ENCODE measurements at regions not wholly inside any gene's neighbourhood (a gene's known extent, or its start where the extent isn't known, plus 50 kb on each side); places are given as distances from the start of the nearest gene placed in this dataset.
"Not testable (repeated sequence)": the region's sequence is repeated elsewhere in the genome, so short reads cannot be mapped to it uniquely, and the experiment has no call there.

- DNase-seq (ENCODE audit: low read depth), result peak; percentile 56
These were observed 132.2 kb downstream of the GPX5 start for GRCh38 chr6:28657769-28658465.

DNA sequence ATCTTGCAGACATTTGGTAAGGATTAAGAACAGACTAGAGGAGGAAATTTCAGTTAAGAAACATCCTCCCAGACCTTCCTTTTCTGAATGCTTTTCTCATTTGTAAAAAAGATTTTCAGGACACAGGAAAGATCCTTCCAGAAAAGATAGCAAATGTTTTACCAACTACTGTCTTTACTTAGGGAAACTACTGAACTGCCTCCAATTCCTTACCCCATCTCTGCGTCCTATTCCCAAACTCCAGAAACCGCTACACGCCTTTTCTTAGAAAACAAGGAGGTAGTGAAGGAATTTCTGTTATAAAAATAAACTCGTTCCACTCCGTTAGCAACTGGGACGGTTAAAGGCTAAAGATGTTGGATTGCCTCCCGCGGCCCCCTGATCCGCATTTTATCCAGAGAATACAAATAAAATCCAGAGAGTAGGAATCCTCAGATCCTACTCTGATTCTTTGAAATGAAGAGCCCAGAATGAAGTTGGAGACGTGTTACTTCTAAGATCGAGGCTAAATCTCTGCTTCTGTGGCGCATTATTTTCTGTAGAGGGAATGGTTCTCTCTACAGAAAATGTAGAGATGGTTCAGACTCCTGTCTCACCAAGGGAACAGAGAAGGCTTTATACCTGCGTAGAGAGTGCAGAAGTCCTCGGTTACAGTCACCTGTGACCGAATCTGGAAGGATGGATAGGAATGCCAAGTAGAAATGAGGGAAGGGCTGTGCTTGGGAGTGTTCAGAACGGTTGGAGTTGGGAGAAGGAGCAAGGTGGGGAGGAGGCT, 133.0 kb downstream of the GPX5 start:
- DNase-seq (ENCODE audit: low read depth), result no peak

DNA sequence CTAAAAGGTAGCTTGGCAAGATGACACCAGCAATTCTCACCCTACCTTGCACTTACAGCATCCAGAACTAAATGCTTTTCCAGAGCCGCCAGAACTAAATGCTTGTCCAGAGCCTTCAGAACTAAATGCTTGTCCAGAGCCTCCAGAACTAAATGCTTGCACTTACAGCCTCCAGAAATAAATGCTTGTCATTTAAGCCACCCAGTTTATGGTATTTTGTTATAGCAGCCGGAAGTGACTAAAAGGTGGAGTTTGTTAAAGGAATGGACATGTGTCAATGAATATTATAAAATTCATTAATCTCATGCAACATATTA, 133.5 kb downstream of the GPX5 start:
- DNase-seq (ENCODE audit: low read depth), result no peak

GRCh38 chr6:28661097-28661713, 135.5 kb downstream of the GPX5 start:
- no peak for DNase-seq (ENCODE audit: low read depth)

DNA sequence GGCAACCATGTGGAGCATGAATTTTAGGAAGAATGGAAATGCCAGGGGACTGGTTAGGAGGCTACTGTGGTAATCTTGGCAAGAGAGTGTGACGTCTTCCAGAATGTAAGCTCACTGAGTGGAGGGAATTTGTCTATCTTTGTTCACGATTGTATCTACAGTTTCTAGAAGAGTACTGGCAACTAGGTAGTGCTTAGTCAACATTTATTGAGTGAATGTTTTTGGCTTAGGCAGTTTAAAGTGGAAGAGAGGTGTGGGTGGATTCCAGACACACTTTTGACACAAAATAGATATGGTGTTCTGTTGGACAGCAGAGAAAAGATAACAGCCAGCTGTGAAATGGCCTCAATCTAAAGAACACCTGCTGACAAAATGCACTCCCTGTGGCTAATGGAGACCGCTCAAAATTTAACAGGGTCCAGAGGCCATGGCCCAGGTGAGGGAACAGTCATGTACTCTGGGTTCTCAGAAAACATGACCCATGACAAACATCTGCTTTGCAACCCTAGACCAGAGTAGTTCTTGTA, 139.3 kb downstream of the GPX5 start:
- DNase-seq (ENCODE audit: low read depth), result no peak

- no peak for DNase-seq (ENCODE audit: low read depth)
These were observed 147.7 kb downstream of the GPX5 start for GRCh38 chr6:28673417-28673786.

- DNase-seq (ENCODE audit: low read depth), result peak; percentile 52
These were observed 148.3 kb downstream of the GPX5 start for GRCh38 chr6:28673787-28674671.

DNA sequence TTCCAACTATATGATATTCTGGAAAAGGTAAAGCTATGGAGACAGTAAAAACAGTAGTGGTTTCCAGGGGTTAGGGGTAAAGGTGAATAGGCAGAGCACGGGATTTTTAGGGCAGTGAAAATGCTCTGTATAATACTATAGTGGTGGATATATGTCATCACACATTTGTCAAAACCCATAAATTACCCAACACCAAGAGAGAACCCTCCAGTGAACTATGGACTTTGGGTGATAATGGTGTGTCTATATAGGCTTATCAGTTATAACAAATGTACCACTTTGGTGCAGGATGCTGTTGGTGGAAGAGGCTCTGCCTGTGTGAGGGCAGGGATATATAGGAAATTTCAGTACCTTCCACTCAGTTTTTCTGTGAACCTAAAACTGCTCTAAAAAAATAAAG, 149.9 kb downstream of the GPX5 start:
- no peak for DNase-seq (ENCODE audit: low read depth)

DNA sequence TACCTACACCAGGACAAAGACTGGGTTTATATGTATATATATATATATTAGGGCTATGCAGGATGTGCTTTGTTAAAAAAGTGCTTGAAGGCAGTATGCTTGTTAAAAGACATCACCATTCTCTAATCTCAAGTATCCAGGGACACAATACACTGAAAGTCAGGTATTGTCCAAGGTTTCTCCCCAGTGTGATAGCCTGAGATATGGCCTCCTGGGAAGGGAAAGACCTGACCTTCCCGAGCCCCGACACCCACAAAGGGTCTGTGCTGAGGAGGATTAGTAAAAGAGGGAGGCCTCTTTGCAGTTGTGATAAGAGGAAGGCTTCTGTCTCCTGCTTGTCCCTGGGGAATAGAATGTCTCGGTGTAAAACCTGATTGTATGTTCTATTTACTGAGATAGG, 156.9 kb downstream of the GPX5 start:
- no peak for DNase-seq (ENCODE audit: low read depth)

- DNase-seq (ENCODE audit: low read depth), result not testable (repeated sequence)
These were observed 157.4 kb downstream of the GPX5 start for GRCh38 chr6:28682956-28683685.

DNA sequence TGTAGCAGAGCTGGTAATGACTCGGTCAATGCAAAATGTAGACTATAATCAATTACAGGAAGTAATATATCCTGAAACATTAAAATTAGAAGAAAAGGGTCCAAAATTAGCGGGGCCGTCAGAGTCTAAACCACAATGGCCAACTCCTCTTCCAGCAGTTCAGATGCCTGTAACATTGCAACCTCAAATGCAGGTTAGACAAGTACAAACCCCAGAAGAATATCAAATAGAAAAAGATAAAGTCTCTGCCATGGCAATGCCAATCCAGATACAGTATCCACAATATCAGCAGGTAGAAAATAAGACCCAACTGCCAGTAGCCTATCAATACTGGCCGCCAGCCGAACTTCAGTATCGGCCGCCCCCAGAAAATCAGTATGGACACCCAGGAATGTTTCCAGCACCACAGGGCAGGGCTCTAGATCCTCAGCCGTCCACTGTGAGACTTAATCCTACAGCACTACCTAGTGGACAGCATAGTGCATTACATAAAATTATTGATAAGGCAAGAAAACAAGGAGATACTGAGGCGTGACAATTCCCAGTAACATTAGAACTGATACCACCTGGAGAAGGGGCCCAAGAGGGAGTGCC, 158.4 kb downstream of the GPX5 start:
- DNase-seq (ENCODE audit: low read depth), result peak; percentile 51

GRCh38 chr6:28685960-28686359, 160.3 kb downstream of the GPX5 start:
- not testable (repeated sequence) for DNase-seq (ENCODE audit: low read depth)

- DNase-seq (ENCODE audit: low read depth), result peak; percentile 83
These were observed 160.9 kb downstream of the GPX5 start for GRCh38 chr6:28686446-28687027.

DNA sequence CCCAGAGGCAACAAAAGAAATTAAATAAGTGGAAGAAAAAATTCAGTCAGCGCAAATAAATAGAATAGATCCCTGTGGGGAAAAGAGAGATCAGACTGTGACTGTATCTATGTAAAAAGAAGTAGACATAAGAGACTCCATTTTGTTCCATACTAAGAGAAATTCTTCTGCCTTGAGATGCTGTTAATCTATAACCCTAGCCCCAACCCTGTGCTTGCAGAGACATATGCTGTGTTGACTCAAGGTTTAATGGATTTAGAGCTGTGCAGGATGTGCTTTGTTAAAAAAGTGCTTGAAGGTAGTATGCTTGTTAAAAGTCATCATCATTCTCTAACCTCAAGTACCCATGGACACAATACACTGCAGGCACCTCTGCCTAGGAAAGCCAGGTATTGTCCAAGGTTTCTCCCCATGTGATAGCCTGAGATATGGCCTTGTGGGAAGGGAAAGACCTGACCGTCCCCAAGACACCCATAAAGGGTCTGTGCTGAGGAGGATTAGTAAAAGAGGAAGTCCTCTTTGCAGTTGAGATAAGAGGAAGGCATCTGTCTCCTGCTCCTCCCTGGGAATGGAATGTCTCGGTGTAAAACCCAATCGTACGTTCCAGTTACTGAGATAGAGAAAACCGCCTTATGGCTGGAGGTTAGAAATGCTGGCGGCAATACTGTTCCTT, 161.8 kb downstream of the GPX5 start:
- DNase-seq (ENCODE audit: low read depth), result not testable (repeated sequence)

DNA sequence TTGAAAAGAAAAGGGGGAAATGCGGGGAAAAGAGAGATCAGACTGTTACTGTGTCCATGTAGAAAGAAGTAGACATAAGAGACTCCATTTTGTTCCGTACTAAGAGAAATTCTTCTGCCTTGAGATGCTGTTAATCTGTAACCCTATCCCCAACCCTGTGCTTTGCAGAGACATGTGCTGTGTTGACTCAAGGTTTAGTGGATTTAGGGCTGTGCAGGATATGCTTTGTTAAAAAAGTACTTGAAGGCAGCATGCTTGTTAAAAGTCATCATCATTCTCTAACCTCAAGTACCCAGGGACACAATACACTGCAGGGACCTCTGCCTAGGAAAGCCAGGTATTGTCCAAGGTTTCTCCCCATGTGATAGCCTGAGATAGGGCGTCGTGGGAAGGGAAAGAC, 166.3 kb downstream of the GPX5 start:
- DNase-seq (ENCODE audit: low read depth), result not testable (repeated sequence)

- no peak for DNase-seq (ENCODE audit: low read depth)
These were observed 167.5 kb downstream of the GPX5 start for GRCh38 chr6:28693033-28693750.

GRCh38 chr6:28693751-28694443, 168.2 kb downstream of the GPX5 start:
- peak; percentile 42 for DNase-seq (ENCODE audit: low read depth)

DNA sequence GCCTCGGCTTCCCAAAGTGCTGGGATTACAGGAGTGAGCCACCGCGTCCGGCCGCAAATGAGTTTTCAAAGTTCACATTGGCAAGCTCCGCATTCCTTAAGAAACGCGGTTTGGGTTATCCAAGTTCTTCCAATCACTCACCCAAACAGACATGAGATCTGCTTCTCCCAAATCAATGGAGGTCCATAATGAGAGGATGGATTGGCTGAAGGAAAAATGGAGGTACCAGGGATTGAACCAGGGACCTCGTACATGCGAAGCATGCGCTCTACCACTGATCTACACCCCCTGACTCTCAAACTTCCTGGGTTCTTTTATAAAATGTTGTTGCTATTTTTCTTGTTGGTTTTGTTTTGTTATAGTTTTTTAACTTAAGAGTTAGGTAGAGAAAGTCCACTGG, 170.0 kb downstream of the GPX5 start:
- DNase-seq (ENCODE audit: low read depth), result peak; percentile 21

Measured in myocyte (in vitro differentiated cells).